ENCODE measurements at regions not wholly inside any gene's neighbourhood (a gene's known extent, or its start where the extent isn't known, plus 50 kb on each side); places are given as distances from the start of the nearest gene placed in this dataset.

DNA sequence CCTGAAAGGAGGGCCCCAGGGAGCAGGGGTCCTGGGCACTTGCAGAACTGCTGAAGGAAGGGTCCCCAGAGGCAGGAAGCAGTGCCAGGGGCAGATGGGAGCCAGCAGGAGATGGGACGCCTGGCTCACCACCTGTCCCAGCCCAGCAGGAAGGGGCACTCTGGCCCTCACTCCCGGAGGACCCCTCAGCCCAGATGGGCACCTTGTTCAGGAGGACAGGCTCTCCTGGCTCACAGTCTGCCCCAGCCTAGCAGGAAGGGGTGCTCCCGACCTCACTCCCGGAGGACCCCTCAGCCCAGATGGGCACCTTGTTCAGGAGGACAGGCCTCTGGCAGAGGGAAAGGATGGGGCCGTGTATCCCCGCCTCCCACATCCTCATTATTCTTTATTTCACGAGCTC lies 331.4 kb upstream of the SHH start:
- Histone ChIP-seq H3K79me2 (ENCODE audit: control insufficient read depth, insufficient read depth, low read length) (no peaks in the 10 kb centered on the region), H3K9me3 (ENCODE audit: control extremely low read depth in 1 of 3, control insufficient read depth in 2 of 3, insufficient read depth in 1 of 3, low read length in 2 of 3) (peaks cover 0 to 8% (median 0%) of the 10 kb centered on the region in 3 donors), H3K9ac (ENCODE audit: low read length) (no peak overlapping the region), H3K36me3 (replicated peaks in 1 of 2; ENCODE audit: control extremely low read depth in 1 of 2, control insufficient read depth in 1 of 2, extremely low read depth in 1 of 2, insufficient read depth in 2 of 2, low read length in 1 of 2) (no peaks in the 10 kb centered on the region), H4K20me1 (ENCODE audit: control insufficient read depth, insufficient read depth, low read length, poor library complexity, severe bottlenecking) (no peaks in the 10 kb centered on the region), H3K4me3 (ENCODE audit: control extremely low read depth in 1 of 5, extremely low read depth in 1 of 5, insufficient read depth in 1 of 5, low read depth in 2 of 5, low read length in 4 of 5) (no peak overlapping the region), H3K27ac (ENCODE audit: low read length in 2 of 2) (no peak overlapping the region), H2AFZ (ENCODE audit: insufficient read depth, low read depth, low read length, poor library complexity, severe bottlenecking) (no peak overlapping the region), H3K4me2 (replicated peaks; ENCODE audit: low read depth, low read length, poor library complexity, severe bottlenecking) (no peak overlapping the region), H3K4me1 (ENCODE audit: control insufficient read depth in 2 of 2, insufficient read depth in 2 of 2, low read length in 2 of 2) (no peaks in the 10 kb centered on the region), H3K27me3 (replicated peaks in 1 of 4; ENCODE audit: control extremely low read depth in 1 of 4, control insufficient read depth in 3 of 4, insufficient read depth in 4 of 4, low read length in 3 of 4) (no peaks in the 10 kb centered on the region)
- ChIA-PET CTCF (no interaction called here), POLR2A (no interaction called here)
- TF ChIP-seq EZH2 (IDR thresholded peaks at IDR 0.05; ENCODE audit: borderline replicate concordance, insufficient read depth, low read depth, low read length, poor library complexity, severe bottlenecking) = no peak
- TF ChIP-seq, protein P1, sequence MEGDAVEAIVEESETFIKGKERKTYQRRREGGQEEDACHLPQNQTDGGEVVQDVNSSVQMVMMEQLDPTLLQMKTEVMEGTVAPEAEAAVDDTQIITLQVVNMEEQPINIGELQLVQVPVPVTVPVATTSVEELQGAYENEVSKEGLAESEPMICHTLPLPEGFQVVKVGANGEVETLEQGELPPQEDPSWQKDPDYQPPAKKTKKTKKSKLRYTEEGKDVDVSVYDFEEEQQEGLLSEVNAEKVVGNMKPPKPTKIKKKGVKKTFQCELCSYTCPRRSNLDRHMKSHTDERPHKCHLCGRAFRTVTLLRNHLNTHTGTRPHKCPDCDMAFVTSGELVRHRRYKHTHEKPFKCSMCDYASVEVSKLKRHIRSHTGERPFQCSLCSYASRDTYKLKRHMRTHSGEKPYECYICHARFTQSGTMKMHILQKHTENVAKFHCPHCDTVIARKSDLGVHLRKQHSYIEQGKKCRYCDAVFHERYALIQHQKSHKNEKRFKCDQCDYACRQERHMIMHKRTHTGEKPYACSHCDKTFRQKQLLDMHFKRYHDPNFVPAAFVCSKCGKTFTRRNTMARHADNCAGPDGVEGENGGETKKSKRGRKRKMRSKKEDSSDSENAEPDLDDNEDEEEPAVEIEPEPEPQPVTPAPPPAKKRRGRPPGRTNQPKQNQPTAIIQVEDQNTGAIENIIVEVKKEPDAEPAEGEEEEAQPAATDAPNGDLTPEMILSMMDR (IDR thresholded peaks at IDR 0.05) = no peak
- WGBS (ENCODE audit: insufficient coverage) = 89% methylated on average over 4 of the region's 7 CpGs
- intact Hi-C loops (cut with micrococcal nuclease) = no loop called here
- no peak overlapping the region for H3K4me3 Mint-ChIP-seq
- H3K4me1 Mint-ChIP-seq = no peaks in the 10 kb centered on the region
- no peaks in the 10 kb centered on the region for H3K9me3 Mint-ChIP-seq (ENCODE audit: insufficient read depth)
- DNase-seq = no peak
- ATAC-seq (ENCODE audit: low read depth) = no peak
- H3K27ac Mint-ChIP-seq = no peak overlapping the region
- H3K27me3 Mint-ChIP-seq = peaks cover 6% of the 10 kb centered on the region

DNA sequence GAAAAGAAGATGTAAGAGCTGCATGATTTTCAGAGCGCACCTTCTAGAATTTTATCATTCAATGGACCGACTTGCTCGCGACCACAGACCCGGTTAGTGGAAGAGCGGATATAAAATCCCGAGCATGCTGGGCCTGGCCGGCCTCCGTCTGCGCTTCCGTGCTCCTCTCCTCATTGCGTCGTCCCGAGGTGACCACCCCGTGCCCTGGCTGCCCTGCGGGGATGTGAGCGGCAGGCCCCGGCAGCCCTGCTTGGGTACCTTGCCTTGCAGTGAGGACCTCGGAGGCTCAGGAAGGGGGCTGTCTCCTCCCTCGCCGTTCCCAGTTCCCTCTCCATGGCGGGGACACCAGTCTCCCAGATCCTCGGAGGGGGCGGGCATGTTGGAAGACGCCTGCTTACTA lies 330.9 kb upstream of the SHH start:
- WGBS (ENCODE audit: insufficient coverage) = 92% methylated on average over 19 of the region's 25 CpGs
- ATAC-seq (ENCODE audit: low read depth) = no peak

More for the DNA sequence above, 330.9 kb upstream of the SHH start:
- Histone ChIP-seq H3K4me2 (replicated peaks; ENCODE audit: low read depth, low read length, poor library complexity, severe bottlenecking) (no peak overlapping the region), H3K4me3 (ENCODE audit: control extremely low read depth in 1 of 5, extremely low read depth in 1 of 5, insufficient read depth in 1 of 5, low read depth in 2 of 5, low read length in 4 of 5) (no peak overlapping the region), H3K79me2 (ENCODE audit: control insufficient read depth, insufficient read depth, low read length) (no peaks in the 10 kb centered on the region), H4K20me1 (ENCODE audit: control insufficient read depth, insufficient read depth, low read length, poor library complexity, severe bottlenecking) (no peaks in the 10 kb centered on the region), H3K9me3 (ENCODE audit: control extremely low read depth in 1 of 3, control insufficient read depth in 2 of 3, insufficient read depth in 1 of 3, low read length in 2 of 3) (peaks cover 0 to 8% (median 0%) of the 10 kb centered on the region in 3 donors), H3K9ac (ENCODE audit: low read length) (no peak overlapping the region), H3K36me3 (replicated peaks in 1 of 2; ENCODE audit: control extremely low read depth in 1 of 2, control insufficient read depth in 1 of 2, extremely low read depth in 1 of 2, insufficient read depth in 2 of 2, low read length in 1 of 2) (no peaks in the 10 kb centered on the region), H3K27ac (ENCODE audit: low read length in 2 of 2) (no peak overlapping the region), H3K27me3 (replicated peaks in 1 of 4; ENCODE audit: control extremely low read depth in 1 of 4, control insufficient read depth in 3 of 4, insufficient read depth in 4 of 4, low read length in 3 of 4) (no peaks in the 10 kb centered on the region), H2AFZ (ENCODE audit: insufficient read depth, low read depth, low read length, poor library complexity, severe bottlenecking) (no peak overlapping the region), H3K4me1 (ENCODE audit: control insufficient read depth in 2 of 2, insufficient read depth in 2 of 2, low read length in 2 of 2) (no peaks in the 10 kb centered on the region)
- Mint-ChIP-seq H3K27ac (no peak overlapping the region), H3K9me3 (ENCODE audit: insufficient read depth) (no peaks in the 10 kb centered on the region), H3K27me3 (peaks cover 6% of the 10 kb centered on the region), H3K4me3 (no peak overlapping the region), H3K4me1 (no peaks in the 10 kb centered on the region)
- ChIA-PET POLR2A (no interaction called here), CTCF (no interaction called here)
- no peak for TF ChIP-seq EZH2 (IDR thresholded peaks at IDR 0.05; ENCODE audit: borderline replicate concordance, insufficient read depth, low read depth, low read length, poor library complexity, severe bottlenecking)
- TF ChIP-seq, protein P1 (IDR thresholded peaks at IDR 0.05) = no peak
- no peak for DNase-seq
- intact Hi-C loops (cut with micrococcal nuclease) = no loop called here

Measured in B cell (primary cell).